ENCODE measurements at regions not wholly inside any gene's neighbourhood (a gene's known extent, or its start where the extent isn't known, plus 50 kb on each side); places are given as distances from the start of the nearest gene placed in this dataset.

- no peak overlapping the region for H3K4me3 ChIP-seq (ENCODE audit: low read depth, low read length)
- no peak for DNase-seq (ENCODE audit: low read depth)
- TF ChIP-seq POLR2A (IDR thresholded peaks at IDR 0.05; ENCODE audit: extremely low read depth, insufficient read length) (no peak), MYC (IDR thresholded peaks at IDR 0.05; ENCODE audit: low read depth, low read length) (no peak), CTCF (IDR thresholded peaks at IDR 0.05; ENCODE audit: low read depth, low read length) (no peak), MAX (IDR thresholded peaks at IDR 0.05; ENCODE audit: low read depth, low read length) (no peak)
Measured at GRCh38 chr14:71232506-71232905, 325.2 kb downstream of the PCNX1 start.

GRCh38 chr14:71235875-71236274 lies 328.6 kb downstream of the PCNX1 start:
- DNase-seq (ENCODE audit: low read depth): peak; percentile 42
- TF ChIP-seq CTCF (IDR thresholded peaks at IDR 0.05; ENCODE audit: low read depth, low read length) (no peak), MYC (IDR thresholded peaks at IDR 0.05; ENCODE audit: low read depth, low read length) (no peak), POLR2A (IDR thresholded peaks at IDR 0.05; ENCODE audit: extremely low read depth, insufficient read length) (no peak), MAX (IDR thresholded peaks at IDR 0.05; ENCODE audit: low read depth, low read length) (no peak)
- H3K4me3 ChIP-seq (ENCODE audit: low read depth, low read length): no peak overlapping the region

- H3K4me3 ChIP-seq (ENCODE audit: low read depth, low read length): no peak overlapping the region
- TF ChIP-seq POLR2A (IDR thresholded peaks at IDR 0.05; ENCODE audit: extremely low read depth, insufficient read length) (no peak), MAX (IDR thresholded peaks at IDR 0.05; ENCODE audit: low read depth, low read length) (no peak)
- DNase-seq (ENCODE audit: low read depth): no peak
Measured at GRCh38 chr14:71236487-71236886, 329.2 kb downstream of the PCNX1 start.

GRCh38 chr14:71237556-71237955 lies 330.3 kb downstream of the PCNX1 start:
- H3K4me3 ChIP-seq (ENCODE audit: low read depth, low read length): no peak overlapping the region
- TF ChIP-seq POLR2A (IDR thresholded peaks at IDR 0.05; ENCODE audit: extremely low read depth, insufficient read length) (no peak), CTCF (IDR thresholded peaks at IDR 0.05; ENCODE audit: low read depth, low read length) (no peak), MAX (IDR thresholded peaks at IDR 0.05; ENCODE audit: low read depth, low read length) (no peak), MYC (IDR thresholded peaks at IDR 0.05; ENCODE audit: low read depth, low read length) (no peak)
- DNase-seq (ENCODE audit: low read depth): no peak

GRCh38 chr14:71238835-71239234 lies 331.6 kb downstream of the PCNX1 start:
- H3K4me3 ChIP-seq (ENCODE audit: low read depth, low read length): no peak overlapping the region
- no peak for TF ChIP-seq MYC (IDR thresholded peaks at IDR 0.05; ENCODE audit: low read depth, low read length)
- TF ChIP-seq POLR2A (IDR thresholded peaks at IDR 0.05; ENCODE audit: extremely low read depth, insufficient read length): no peak
- no peak for TF ChIP-seq CTCF (IDR thresholded peaks at IDR 0.05; ENCODE audit: low read depth, low read length)
- TF ChIP-seq MAX (IDR thresholded peaks at IDR 0.05; ENCODE audit: low read depth, low read length): no peak
- DNase-seq (ENCODE audit: low read depth): no peak

GRCh38 chr14:71240171-71240570 lies 332.9 kb downstream of the PCNX1 start:
- no peak overlapping the region for H3K4me3 ChIP-seq (ENCODE audit: low read depth, low read length)
- TF ChIP-seq CTCF (IDR thresholded peaks at IDR 0.05; ENCODE audit: low read depth, low read length) (no peak), MAX (IDR thresholded peaks at IDR 0.05; ENCODE audit: low read depth, low read length) (no peak), POLR2A (IDR thresholded peaks at IDR 0.05; ENCODE audit: extremely low read depth, insufficient read length) (no peak), MYC (IDR thresholded peaks at IDR 0.05; ENCODE audit: low read depth, low read length) (no peak)

More at GRCh38 chr14:71240171-71240570, 332.9 kb downstream of the PCNX1 start:
- no peak for DNase-seq (ENCODE audit: low read depth)

Data from NB4 (cell line).